MM.1S (cell line): ENCODE measurements at regions not wholly inside any gene's neighbourhood (a gene's known extent, or its start where the extent isn't known, plus 50 kb on each side); places are given as distances from the start of the nearest gene placed in this dataset.

ENCODE experiments used
- CTCF ChIP-seq: fragments of 300-600 bp; sonication (generic); IDR thresholded peaks from 2 replicates; pipeline ENCODE4 v1.5.1; 2016; ENCODE audit warnings: antibody characterized with exemption, low read length, mixed read lengths
- EZH2phosphoT487 ChIP-seq: fragments of 300-600 bp; sonication (generic); IDR thresholded peaks from 2 replicates; pipeline ENCODE4 v1.6.1; 2018; ENCODE audit warnings: antibody characterized with exemption, low read length

GRCh38 chr10:33820531-33820930 lies 486.1 kb upstream of the NRP1 start:
- TF ChIP-seq EZH2phosphoT487 (no peak), CTCF (no peak)
